Uterus (tissue), 2 donors: ENCODE measurements at regions not wholly inside any gene's neighbourhood (a gene's known extent, or its start where the extent isn't known, plus 50 kb on each side); places are given as distances from the start of the nearest gene placed in this dataset.

ENCODE experiments used
- CTCF ChIP-seq, 4 experiments: fragments of 200-600 bp in 2 of 4; fragments of 450-650 bp in 2 of 4; sonication (generic) in 2 of 4; IDR thresholded peaks; one replicate each; pipeline ENCODE4 v1.5.1; 2016 to 2019; ENCODE audit warnings: antibody characterized with exemption in 4 of 4, mild to moderate bottlenecking in 2 of 4, moderate library complexity in 1 of 4
- POLR2A ChIP-seq, 2 donors: fragments of 450-650 bp; IDR thresholded peaks; one replicate each; pipeline ENCODE4 v1.6.1; 2016; ENCODE audit warnings: antibody characterized with exemption in 2 of 2, mild to moderate bottlenecking in 1 of 2, moderate library complexity in 1 of 2

DNA sequence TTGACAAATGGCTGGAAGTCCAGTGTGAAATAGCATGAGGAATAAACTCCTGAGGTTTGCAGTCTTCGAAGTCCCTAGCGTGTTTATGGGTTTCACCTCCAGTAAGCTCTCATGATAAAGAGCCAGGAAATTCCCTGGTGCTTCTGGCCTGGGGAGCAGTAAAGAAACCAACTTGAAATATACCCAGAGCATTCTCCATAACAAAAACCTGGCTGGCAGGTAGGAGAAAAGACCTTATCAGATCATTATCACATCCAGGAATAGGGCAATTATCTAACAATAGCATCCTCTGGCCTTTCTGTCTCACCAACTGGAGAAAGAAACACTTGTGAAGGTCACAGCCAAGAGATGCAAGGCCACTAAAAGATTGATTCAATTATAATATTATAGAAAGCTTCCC, 513.6 kb upstream of the LRRTM4 start:
- TF ChIP-seq CTCF (IDR thresholded peaks at IDR 0.05) (no peak), POLR2A (IDR thresholded peaks at IDR 0.05) (no peak)
